ENCODE measurements at regions not wholly inside any gene's neighbourhood (a gene's known extent, or its start where the extent isn't known, plus 50 kb on each side); places are given as distances from the start of the nearest gene placed in this dataset.

- no peaks in the 10 kb centered on the region for H3K9me3 ChIP-seq (ENCODE audit: control extremely low read depth in 1 of 3, control insufficient read depth in 2 of 3, insufficient read depth in 1 of 3, low read length in 2 of 3)
- H3K9ac ChIP-seq (ENCODE audit: low read length), result no peak overlapping the region
- DNase-seq (no peak), ATAC-seq (ENCODE audit: low read depth) (no peak)
- H3K27ac ChIP-seq (ENCODE audit: low read length in 2 of 2), result no peak overlapping the region
- H3K4me3 Mint-ChIP-seq, result no peak overlapping the region
- no peak overlapping the region for H3K27ac Mint-ChIP-seq
- no peak overlapping the region for H3K4me3 ChIP-seq (ENCODE audit: control extremely low read depth in 1 of 5, extremely low read depth in 1 of 5, insufficient read depth in 1 of 5, low read depth in 2 of 5, low read length in 4 of 5)
- peaks cover 14% of the 10 kb centered on the region for H3K27me3 Mint-ChIP-seq
- H3K4me1 ChIP-seq (ENCODE audit: control insufficient read depth in 2 of 2, insufficient read depth in 2 of 2, low read length in 2 of 2), result no peaks in the 10 kb centered on the region
- TF ChIP-seq EZH2 (IDR thresholded peaks at IDR 0.05; ENCODE audit: borderline replicate concordance, insufficient read depth, low read depth, low read length, poor library complexity, severe bottlenecking) (no peak), CTCF (IDR thresholded peaks at IDR 0.05) (no peak)
- ChIA-PET POLR2A (no interaction called here), CTCF (interaction anchor here (4.3 kb wide), 1 partner anchor 14 kb away, joined by 20 read pairs; no protein-coding TSS in a partner anchor)
- no CpG with 5 or more reads among the region's 2 CpGs for WGBS (ENCODE audit: insufficient coverage)
- H3K4me2 ChIP-seq (replicated peaks; ENCODE audit: low read depth, low read length, poor library complexity, severe bottlenecking), result no peak overlapping the region
- no peaks in the 10 kb centered on the region for H3K79me2 ChIP-seq (ENCODE audit: control insufficient read depth, insufficient read depth, low read length)
- no peaks in the 10 kb centered on the region for H4K20me1 ChIP-seq (ENCODE audit: control insufficient read depth, insufficient read depth, low read length, poor library complexity, severe bottlenecking)
- no peak overlapping the region for H2AFZ ChIP-seq (ENCODE audit: insufficient read depth, low read depth, low read length, poor library complexity, severe bottlenecking)
- intact Hi-C loops (cut with micrococcal nuclease), result no loop called here
- H3K36me3 ChIP-seq (replicated peaks in 1 of 2; ENCODE audit: control extremely low read depth in 1 of 2, control insufficient read depth in 1 of 2, extremely low read depth in 1 of 2, insufficient read depth in 2 of 2, low read length in 1 of 2), result no peaks in the 10 kb centered on the region
- H3K27me3 ChIP-seq (replicated peaks in 1 of 4; ENCODE audit: control extremely low read depth in 1 of 4, control insufficient read depth in 3 of 4, insufficient read depth in 4 of 4, low read length in 3 of 4), result no peaks in the 10 kb centered on the region
- H3K4me1 Mint-ChIP-seq, result no peaks in the 10 kb centered on the region
- H3K9me3 Mint-ChIP-seq (ENCODE audit: insufficient read depth), result no peaks in the 10 kb centered on the region
Observed at GRCh38 chr7:106476751-106477150, 184.2 kb downstream of the CCDC71L start.

- H3K27me3 Mint-ChIP-seq, result peaks cover 9% of the 10 kb centered on the region
- DNase-seq, result no peak
Observed at GRCh38 chr7:106472741-106473140, 188.0 kb upstream of the NAMPT start.

More at GRCh38 chr7:106472741-106473140, 188.0 kb upstream of the NAMPT start:
- no peak for ATAC-seq (ENCODE audit: low read depth)
- Histone ChIP-seq H3K4me2 (replicated peaks; ENCODE audit: low read depth, low read length, poor library complexity, severe bottlenecking) (no peak overlapping the region), H3K27me3 (replicated peaks in 1 of 4; ENCODE audit: control extremely low read depth in 1 of 4, control insufficient read depth in 3 of 4, insufficient read depth in 4 of 4, low read length in 3 of 4) (no peaks in the 10 kb centered on the region), H3K4me1 (ENCODE audit: control insufficient read depth in 2 of 2, insufficient read depth in 2 of 2, low read length in 2 of 2) (no peaks in the 10 kb centered on the region), H4K20me1 (ENCODE audit: control insufficient read depth, insufficient read depth, low read length, poor library complexity, severe bottlenecking) (no peaks in the 10 kb centered on the region), H2AFZ (ENCODE audit: insufficient read depth, low read depth, low read length, poor library complexity, severe bottlenecking) (no peak overlapping the region), H3K36me3 (replicated peaks in 1 of 2; ENCODE audit: control extremely low read depth in 1 of 2, control insufficient read depth in 1 of 2, extremely low read depth in 1 of 2, insufficient read depth in 2 of 2, low read length in 1 of 2) (no peaks in the 10 kb centered on the region), H3K9me3 (ENCODE audit: control extremely low read depth in 1 of 3, control insufficient read depth in 2 of 3, insufficient read depth in 1 of 3, low read length in 2 of 3) (no peaks in the 10 kb centered on the region), H3K9ac (ENCODE audit: low read length) (no peak overlapping the region), H3K27ac (ENCODE audit: low read length in 2 of 2) (no peak overlapping the region), H3K79me2 (ENCODE audit: control insufficient read depth, insufficient read depth, low read length) (no peaks in the 10 kb centered on the region), H3K4me3 (ENCODE audit: control extremely low read depth in 1 of 5, extremely low read depth in 1 of 5, insufficient read depth in 1 of 5, low read depth in 2 of 5, low read length in 4 of 5) (no peak overlapping the region)
- intact Hi-C loops (cut with micrococcal nuclease), result no loop called here
- no peaks in the 10 kb centered on the region for H3K4me1 Mint-ChIP-seq
- POLR2A ChIA-PET, result no interaction called here
- H3K4me3 Mint-ChIP-seq, result no peak overlapping the region
- WGBS (ENCODE audit: insufficient coverage), result no CpG with 5 or more reads among the region's 3 CpGs
- CTCF ChIA-PET, result interaction anchor here (0.7 kb wide), 1 partner anchor 31 kb away, joined by 6 read pairs; no protein-coding TSS in a partner anchor
- TF ChIP-seq EZH2 (IDR thresholded peaks at IDR 0.05; ENCODE audit: borderline replicate concordance, insufficient read depth, low read depth, low read length, poor library complexity, severe bottlenecking), result no peak
- H3K9me3 Mint-ChIP-seq (ENCODE audit: insufficient read depth), result no peaks in the 10 kb centered on the region
- H3K27ac Mint-ChIP-seq, result no peak overlapping the region
